GM12872 (cell line): ENCODE measurements at regions not wholly inside any gene's neighbourhood (a gene's known extent, or its start where the extent isn't known, plus 50 kb on each side); places are given as distances from the start of the nearest gene placed in this dataset.

Source experiments
- TF ChIP-seq, protein P1 (sequence below): IDR thresholded peaks from 3 replicates; pipeline ENCODE4 v1.5.1; 2011; ENCODE audit warnings: low read depth, mild to moderate bottlenecking, low read length, moderate library complexity; ENCODE audit not compliant: insufficient read depth

DNA sequence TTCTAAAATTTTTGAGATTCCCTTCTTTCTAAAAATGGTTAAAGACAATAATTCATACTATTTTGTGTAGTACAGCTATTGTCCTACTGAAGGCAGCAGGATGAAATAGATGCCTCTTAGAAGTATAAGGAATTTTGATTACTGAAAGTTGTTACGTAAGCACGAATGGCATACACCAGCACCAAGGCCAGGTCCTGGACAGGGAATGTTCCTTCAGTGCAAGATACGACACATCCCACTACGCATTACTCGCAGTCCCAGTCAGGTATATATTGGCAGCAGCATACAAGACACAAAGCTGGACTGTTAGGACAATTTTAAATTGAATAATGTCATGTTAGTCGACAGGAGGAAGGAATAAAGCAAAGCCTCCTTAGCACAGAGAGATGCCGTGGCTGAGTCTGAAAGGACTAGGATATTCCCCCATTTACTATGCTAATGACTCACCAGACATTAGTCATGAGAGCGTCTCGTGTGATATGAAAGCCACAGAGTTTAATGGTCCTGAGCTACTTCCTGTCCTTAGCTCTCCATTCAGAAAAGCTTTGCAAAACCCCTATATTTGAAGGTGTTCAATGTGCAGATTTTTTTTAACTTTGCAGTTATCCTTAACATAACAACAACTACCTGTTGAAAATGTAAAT lies 504.3 kb downstream of the FAM133A start:
- TF ChIP-seq, protein P1, sequence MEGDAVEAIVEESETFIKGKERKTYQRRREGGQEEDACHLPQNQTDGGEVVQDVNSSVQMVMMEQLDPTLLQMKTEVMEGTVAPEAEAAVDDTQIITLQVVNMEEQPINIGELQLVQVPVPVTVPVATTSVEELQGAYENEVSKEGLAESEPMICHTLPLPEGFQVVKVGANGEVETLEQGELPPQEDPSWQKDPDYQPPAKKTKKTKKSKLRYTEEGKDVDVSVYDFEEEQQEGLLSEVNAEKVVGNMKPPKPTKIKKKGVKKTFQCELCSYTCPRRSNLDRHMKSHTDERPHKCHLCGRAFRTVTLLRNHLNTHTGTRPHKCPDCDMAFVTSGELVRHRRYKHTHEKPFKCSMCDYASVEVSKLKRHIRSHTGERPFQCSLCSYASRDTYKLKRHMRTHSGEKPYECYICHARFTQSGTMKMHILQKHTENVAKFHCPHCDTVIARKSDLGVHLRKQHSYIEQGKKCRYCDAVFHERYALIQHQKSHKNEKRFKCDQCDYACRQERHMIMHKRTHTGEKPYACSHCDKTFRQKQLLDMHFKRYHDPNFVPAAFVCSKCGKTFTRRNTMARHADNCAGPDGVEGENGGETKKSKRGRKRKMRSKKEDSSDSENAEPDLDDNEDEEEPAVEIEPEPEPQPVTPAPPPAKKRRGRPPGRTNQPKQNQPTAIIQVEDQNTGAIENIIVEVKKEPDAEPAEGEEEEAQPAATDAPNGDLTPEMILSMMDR = no peak

DNA sequence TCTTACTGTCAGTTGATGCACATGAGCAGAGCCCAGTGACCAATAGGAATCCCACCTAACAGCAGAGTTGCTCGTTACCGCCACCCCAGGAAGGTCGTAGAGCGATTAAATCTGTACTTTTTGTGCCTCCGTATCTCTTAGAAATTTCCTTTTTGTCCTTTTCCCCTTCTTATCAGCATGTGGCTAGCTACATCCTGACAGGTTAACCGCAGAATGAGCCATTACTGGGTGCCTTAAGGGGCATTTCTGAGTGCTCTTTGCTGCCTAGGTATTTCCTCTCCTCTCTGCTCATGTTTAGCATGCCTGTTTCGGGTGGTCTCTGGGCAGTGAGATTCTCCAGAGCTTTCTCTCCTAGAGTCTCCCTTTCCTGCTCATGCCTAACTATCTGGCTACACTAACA lies 530.5 kb downstream of the FAM133A start:
- TF ChIP-seq, protein P1 = no peak

DNA sequence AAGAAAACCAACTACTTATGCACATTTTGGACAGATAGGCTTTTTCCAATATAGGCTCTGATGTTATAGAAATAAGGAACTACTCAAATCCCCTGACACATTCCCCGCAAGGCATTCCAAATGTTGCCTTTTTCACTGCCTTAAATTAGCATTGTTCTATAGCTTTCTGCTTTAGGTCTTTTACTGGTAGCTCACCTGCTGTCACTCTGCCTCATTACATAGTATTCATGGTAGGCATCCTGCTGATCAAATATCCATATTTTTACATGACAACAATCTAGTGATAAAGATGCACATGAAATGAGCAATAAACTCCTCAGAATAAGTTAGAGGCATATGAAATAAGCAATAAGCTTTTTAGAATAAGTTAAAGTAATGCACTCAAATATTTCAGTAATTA lies 542.7 kb downstream of the FAM133A start:
- TF ChIP-seq, protein P1 = no peak

DNA sequence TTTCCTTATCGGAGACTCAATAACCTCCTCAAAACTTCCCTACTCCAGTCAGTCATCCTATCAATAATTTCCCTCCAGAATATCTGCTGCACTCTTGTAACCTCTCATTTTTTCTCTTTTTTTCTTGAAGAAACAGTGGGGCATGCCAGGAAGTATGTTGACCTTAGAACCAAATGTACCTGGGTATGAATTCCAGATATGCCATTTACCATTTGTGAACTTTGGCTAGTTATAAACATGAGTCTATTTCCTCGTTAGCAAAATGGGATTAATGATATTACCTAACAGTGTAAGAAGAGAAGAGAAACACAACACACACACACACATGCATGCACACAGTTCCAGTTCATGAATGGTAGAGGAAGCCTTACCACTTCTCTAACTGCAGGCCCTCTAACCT lies 578.2 kb downstream of the FAM133A start:
- TF ChIP-seq, protein P1 = no peak

DNA sequence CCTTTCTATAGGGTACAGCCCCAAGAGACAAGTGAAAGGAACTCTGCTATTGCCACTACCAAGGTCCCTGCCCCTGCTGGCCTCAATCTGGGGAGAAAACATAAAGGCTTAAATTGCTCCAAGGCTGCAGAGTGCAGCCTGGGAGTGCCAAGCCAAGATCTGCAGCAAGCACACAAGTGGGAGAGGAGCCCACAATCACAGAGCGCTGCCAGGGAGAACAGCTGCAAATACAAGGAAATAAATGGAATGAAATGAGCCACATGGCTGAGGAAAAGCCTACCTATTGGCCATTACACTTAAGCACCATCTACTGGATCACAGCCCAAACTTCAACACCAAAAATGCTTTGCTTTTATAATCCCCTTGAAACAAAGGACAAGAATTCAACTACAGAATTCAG lies 582.4 kb downstream of the FAM133A start:
- TF ChIP-seq, protein P1 = no peak

DNA sequence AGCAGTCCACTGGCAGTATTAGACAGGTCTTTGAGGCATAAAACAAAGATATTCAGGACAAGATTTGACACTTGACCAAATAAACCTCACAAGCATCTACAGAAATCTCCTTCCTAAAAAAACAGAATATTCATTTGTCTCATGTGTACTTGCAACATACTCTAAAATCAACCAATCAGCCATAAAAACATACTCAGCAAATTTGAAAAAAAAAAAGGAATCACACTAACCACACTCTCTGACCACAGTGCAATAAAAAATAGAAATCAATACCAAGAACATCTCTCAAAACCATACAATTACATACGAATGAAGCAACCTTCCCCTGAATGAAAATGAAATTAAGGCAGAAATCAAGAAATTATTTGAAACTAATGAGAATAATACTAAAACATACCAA lies 591.3 kb downstream of the FAM133A start:
- TF ChIP-seq, protein P1 = no peak

DNA sequence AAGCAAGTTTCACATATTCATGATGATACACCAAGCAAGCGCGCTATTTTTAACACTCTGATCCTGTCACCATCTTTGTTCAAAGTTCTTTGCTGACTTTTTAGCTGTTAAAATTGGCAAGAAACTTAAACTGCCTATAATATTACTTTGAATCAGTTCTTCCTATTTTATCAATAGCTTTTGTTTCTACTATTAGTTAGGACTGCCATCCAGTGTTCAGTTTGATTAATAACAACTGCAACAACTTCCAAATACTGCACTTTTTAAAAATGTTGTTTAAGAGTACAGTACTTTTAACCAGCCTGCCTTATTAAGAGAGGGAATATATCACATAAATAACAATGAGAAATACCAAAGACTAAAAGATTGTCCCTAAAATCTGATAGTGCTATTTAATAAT lies 614.3 kb downstream of the FAM133A start:
- TF ChIP-seq, protein P1 = no peak
